Suprapubic skin (tissue), 3 donors: ENCODE measurements at regions not wholly inside any gene's neighbourhood (a gene's known extent, or its start where the extent isn't known, plus 50 kb on each side); places are given as distances from the start of the nearest gene placed in this dataset.

Experiments
- CTCF ChIP-seq, 2 donors: fragments of 200-600 bp in 1 of 2; fragments of 450-650 bp in 1 of 2; sonication (generic) in 1 of 2; IDR thresholded peaks; one replicate each; pipeline ENCODE4 v1.5.1; 2016 to 2019; ENCODE audit warnings: antibody characterized with exemption in 2 of 2, mild to moderate bottlenecking in 1 of 2, moderate library complexity in 1 of 2
- EP300 ChIP-seq: sonication (generic); formaldehyde crosslinking; IDR thresholded peaks from one replicate; pipeline ENCODE4 v1.6.1; 2017; ENCODE audit warnings: antibody characterized with exemption
- POLR2A ChIP-seq, 2 donors: fragments of 450-650 bp; IDR thresholded peaks; one replicate each; pipeline ENCODE4 v1.6.1; 2017; ENCODE audit warnings: antibody characterized with exemption in 2 of 2, mild to moderate bottlenecking in 2 of 2, moderate library complexity in 2 of 2

- TF ChIP-seq POLR2A (IDR thresholded peaks at IDR 0.05) (no peak), CTCF (IDR thresholded peaks at IDR 0.05) (no peak), EP300 (no peak)
Measured at GRCh38 chrX:45309801-45310200, 109.1 kb upstream of the DIPK2B start.
